Stimulated activated naive CD4-positive, alpha-beta T cell (primary cell): ENCODE measurements at regions not wholly inside any gene's neighbourhood (a gene's known extent, or its start where the extent isn't known, plus 50 kb on each side); places are given as distances from the start of the nearest gene placed in this dataset.
"Not testable (repeated sequence)": the region's sequence is repeated elsewhere in the genome, so short reads cannot be mapped to it uniquely, and the experiment has no call there.

Experiments
- DNase-seq, 6 experiments: peaks; one replicate each; lab custom pipeline; 2025; lab: John Stamatoyannopoulos, UW

DNA sequence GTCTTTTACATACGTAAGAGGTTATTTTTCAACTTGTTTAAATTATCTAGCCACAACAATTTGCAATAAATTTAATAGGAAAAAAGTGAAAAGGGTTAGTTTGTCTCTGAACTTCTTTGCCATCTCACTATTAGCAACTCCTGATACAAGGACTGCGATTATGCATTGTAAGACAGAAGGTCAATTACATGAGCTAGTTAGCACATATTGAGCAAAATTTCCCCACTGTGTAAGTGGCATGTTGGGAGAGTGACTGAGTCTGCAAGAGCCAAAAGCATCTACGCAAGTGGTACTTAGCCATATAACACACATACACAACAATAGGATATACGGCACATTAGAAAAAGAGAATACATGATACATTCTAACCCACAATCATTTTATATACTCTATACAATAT is 927.2 kb downstream of the STPG2 start:
- DNase-seq, result no peak

DNA sequence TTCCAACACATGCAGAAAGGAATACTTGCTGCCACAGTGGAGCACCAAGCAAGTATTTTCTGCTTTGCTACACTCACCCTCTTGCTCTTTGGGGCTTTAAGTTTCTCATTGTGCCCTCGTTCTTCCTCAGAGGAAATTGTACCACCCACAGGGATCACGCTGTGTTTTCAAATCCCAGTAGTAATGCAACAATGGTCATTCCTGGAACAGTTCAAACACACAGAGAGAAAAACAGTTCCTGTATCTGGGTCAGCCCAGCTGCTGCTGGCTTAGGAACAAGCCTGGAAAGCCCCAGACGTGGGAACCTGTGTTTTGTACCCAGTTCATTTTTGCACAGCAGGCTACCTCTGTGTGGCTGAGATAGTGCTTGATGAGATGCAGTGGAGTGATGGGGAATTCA is 907.8 kb downstream of the STPG2 start:
- DNase-seq, result no peak

DNA sequence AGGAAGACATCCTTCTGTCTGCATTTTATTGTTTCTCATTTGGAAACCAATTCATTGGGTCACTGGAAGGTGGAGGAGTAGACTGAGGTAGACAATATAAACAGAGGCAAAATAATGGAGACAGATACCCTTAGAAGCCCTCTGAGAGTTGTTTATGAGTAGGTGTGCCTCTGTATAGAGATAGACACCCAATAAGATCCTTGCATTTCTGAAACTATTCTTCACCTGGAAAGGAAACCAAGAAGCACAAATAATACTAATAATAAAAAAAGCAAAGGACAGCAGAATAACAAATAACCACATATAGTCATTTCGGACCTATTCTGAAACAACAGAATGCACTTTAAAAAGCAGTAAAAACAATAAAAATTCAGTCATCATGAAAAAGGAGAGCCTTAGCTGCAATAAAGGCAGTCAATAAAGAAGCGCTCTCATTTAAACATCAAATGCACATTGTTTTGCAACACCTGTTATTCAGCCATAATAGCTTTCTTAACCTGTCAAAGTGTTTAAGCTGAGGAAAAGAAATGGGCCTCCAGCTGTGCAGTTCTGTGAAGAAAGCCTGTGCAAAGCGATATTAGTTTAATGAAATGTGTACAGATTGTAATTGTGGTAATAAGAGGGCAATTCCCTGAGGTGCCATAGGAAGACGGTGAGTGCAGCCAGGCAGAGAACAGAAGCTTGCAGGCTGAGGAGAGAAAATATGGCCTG is 904.2 kb downstream of the STPG2 start:
- DNase-seq, result no peak

DNA sequence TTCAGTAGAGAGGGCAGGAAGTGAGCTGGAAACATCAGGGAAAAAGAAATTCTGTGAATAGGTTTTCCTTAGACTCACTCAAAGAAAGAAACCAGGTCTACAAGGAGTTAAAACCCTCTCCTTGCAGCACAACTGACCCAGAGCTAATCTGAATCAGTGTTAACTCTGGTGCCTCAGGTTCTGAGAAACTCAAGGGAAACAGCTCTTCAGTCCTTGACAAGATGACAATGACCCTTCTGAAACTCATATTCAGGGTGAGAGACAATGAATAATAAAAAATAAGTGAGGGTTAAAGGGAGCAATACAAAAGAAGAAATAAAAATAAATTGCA is 903.6 kb downstream of the STPG2 start:
- DNase-seq, result no peak

DNA sequence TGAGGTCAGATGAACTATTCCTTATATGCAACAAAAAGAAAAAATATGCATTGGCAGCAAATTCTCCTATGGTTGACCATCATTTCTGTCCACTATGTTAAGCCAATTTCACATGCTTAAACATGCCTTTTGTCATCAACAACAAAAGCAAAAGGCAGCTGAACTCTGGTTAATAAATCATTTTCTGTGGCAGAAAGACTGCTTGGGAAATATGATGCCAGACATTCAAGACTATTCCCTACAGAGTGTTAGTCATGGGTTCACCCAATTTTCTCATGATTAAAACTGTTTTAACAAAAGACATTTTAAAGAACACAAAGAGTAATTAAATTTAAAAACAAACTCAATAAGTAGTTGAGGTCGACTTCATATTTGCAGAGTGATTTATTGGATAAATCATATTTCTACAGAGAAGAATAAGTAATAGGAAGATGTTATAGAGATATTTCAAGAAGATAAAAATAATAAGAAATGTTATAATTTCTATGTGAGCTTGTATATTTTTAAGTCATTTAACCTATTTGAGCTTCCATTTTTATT is 890.6 kb downstream of the STPG2 start:
- no peak for DNase-seq

DNA sequence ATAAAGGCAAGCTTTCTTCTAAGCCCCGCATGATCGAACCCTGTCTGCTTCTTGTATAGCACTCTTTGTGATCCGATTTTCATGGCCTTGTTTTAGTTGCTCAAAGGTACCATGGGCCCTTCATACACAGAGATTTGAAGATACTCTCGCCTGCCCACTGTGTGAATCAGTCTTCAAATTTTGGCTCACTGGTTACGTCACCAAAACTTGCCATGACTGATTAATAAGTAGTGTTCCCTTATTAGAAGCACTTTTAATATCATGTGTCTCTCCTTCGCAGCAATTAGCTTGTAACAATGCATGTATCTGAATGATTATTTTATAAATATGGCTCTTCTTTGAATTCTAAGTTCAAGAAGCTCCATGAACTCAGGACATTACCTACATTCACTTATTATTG is 880.5 kb downstream of the STPG2 start:
- DNase-seq, result no peak

DNA sequence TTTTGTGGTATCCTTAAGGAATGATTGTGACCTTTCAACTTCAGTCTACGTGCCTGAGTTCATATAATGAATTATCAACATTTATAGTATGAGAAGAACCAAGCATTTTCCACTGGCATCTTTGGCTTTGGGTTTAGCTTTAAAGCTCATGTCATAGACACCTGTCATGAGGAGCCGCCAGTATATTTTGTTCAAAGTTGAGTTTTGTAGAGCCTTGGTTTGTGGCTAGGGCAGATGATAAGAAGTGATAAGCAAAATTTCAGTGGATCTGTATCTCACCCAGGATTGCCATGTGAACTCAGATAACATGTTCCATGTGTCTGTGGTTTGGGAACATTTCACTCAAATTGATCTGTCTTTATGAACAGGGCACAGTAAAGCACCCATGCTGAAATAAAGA is 873.2 kb downstream of the STPG2 start:
- no peak for DNase-seq

DNA sequence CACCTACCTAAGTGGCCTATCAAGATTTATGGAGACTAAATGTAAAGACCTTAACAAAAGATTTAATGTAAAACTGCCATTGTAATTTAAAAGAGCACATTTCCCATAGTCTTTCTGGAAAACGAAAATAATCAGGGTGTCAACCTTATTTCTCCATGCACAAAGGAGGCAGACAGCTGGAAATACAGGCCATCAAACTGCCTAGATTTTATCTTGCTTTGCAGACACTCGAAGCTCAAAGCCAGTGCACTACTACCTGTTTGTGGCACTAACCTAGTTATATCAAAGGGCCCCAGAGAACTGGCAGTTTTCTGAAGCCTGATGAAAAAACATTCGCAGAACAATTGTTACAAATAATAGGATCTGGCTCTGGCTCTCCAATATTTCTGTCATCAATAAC is 863.9 kb downstream of the STPG2 start:
- DNase-seq, result no peak

DNA sequence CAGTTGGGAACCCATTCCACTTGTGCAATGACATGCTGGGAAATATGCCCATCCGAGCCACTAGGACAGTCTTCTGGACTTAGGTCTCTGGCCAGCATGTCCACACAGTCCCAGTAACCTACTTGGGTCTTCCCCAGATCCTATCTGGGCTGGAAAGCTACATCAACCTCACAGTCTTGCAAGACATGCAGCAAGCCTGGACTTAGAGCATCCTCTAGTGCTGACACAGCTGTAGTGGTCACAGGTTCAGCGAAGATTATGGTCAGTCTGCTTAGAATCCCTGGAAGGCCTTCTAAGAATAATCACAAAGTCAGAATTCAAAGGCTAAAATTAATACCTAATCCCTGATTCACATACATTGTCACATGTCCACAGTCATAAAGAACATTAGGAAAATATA is 842.7 kb downstream of the STPG2 start:
- no peak for DNase-seq

DNA sequence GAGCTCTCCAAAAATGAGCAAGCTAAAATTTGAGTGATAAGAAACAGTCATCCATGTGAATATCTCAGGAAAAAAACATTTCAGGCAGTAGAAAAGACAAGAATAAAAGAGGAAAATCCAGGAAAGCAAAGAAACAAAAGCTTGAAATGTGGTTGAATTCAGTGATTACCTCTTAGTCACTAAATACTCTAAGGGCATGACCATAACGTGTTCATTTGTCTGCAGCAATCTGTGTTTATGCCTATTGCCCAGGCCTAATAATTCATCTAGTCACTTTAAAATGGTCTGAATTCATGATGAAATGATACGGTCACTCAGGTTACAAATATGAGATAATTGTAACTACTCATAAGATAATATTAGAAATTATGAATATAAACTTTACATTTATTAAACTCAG is 837.9 kb downstream of the STPG2 start:
- DNase-seq, result no peak

DNA sequence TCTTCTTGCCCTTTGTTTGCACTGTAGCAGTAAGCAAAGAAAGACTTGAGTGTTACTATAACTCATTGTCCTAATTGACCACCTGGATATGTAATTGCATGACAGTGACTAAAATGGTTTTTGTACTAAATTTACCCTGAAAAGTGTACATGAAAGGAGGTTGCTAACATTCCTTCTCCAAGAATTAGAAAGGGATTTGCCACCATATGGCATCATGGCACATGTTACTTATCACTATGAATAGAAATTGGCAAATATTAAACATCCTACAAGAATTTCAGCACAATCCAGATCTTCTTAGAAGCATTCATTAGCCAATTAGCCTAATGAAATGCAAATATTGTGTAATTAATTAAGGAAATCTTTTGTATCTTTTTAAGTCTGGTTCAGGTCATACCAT is 834.2 kb downstream of the STPG2 start:
- DNase-seq, result no peak

DNA sequence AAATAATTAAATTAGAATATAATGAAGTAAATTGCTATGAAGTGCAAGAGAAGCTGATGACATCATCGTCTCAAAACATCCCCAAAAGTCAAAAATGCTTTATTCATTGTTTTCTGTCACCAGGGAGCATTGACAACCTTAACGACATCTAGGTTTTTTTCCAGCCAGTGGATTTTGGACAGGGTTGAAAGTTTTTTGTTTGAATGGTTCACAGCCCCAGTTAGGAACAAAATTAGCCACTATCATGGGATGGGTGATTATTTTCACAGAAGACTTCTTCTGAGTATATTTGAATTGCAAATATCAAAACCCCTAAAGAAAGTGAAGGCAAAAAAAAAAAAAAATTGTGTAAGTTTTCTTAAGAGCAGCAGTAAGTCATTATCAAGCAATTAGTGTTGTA is 826.1 kb downstream of the STPG2 start:
- DNase-seq, result no peak

DNA sequence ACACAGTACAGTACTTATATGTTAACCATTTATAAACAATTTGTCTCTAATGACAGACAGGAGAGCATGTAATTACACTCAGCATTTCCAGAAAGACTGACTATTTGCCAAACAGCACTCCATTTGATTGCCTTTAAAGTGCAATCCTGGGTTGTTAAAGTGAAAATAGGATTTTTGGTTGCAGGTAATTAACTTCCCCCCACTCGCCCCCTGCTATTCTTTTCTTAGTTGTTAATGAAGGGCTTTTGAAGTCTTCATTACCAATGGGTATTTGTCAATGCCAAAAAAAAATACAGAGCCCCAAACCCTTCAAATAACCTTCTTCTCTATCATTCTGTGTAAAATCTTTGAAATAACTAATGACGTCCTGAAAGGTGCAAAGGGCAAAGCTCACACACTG is 825.6 kb downstream of the STPG2 start:
- no peak for DNase-seq

DNA sequence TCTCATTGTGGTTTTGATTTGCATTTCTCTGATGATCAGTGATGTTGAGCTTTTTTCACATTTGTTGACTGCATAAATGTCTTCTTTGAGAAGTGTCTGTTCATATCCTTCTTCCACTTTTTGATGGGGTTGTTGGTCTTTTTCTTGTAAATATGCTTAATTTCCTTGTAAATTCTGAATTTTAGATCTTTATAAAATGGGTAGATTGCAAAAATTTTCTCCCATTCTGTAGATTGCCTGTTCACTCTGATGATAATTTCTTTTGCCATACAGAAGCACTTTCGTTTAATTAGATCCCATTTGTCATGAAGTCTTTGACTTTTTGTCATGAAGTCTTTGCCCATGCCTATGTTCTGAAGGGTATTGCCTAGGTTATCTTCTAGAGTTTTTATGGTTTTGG is 817.5 kb downstream of the STPG2 start:
- DNase-seq, result not testable (repeated sequence)

DNA sequence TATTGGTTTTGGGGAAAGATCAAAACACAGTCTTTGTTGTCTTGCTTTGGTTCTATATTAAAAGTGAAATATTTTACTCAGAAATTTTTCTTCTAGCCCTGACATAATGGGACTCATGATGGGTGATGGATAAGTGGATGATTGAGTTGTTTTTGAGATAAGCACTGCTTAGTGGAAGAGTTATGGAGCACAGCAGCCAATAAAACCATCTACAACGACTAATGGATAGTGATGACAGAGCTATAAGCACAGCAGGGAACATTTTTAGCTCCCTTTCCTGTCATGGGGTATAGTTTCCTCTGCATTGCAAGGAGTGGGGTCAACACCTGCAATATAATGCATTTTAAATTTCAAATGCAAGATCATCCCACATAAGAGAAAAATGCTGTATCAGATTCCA is 812.4 kb downstream of the STPG2 start:
- DNase-seq, result no peak

DNA sequence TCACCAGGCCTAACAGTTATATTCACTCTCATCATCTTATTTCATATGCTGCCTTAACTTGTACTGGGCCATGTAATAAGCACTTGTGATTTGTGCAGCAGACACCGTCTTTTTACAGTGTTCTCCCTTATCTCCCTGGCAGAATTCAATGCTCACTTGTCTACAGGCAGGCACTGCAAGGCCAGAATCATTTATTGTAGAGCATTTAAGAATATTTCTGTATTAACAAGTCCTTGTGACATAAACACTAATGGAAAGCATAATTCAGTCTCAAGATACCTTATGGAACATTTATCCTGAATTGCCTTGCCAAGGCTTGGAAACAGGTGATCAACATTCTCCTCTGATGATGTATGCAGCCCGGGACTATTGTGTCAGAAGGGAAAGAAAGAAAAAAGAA is 808.9 kb downstream of the STPG2 start:
- no peak for DNase-seq

DNA sequence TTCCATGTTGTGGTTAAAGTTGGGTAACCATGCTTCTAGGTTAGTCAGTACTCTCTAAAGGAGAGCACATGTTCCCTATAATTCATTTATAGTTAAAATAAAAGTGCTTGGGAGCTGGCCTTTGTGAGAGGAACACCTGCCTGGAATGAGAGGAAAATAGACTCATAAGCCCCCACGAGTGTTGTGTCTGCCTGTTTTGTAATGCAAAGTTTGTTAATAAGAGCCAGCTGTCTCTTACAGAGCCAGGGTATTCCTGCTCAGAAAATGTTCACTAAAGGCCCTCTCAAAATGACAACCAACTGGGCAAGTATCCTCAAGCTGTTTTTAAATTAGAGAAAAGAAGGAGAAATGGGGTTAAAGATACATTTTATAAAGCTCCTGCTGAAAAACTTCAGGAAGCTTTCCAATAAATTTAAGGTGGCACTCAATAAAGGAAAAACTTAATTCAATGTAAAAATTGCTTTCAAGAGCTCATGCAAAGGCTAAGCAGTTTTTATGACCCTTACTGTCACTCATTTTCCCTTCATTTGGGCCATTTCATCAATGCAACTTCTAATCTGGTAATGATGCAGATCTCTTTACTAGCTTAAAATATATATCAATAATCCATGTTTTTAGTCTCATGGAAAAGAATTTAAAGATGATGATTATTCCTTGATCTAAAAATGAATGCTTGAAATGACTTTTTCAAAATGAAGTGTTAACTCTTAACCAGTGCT is 793.6 kb downstream of the STPG2 start:
- DNase-seq, result no peak

DNA sequence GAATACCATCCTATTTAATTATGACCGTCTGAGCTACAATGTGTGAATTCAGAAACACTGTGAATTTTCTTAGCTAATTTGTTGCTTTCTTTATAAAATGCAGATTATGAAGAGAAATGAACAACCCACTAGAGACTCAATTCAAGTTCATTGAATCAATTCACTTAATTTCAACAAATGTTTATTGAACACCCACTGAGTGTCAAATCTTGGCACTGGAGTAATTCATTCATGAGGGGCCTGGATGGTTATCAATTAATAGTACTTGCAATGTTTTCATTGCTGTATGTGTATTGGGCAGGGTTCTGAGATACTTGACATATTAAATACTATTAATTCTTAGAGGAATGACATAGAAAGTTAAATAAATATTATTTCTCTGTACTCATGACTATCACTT is 789.4 kb downstream of the STPG2 start:
- DNase-seq, result no peak

DNA sequence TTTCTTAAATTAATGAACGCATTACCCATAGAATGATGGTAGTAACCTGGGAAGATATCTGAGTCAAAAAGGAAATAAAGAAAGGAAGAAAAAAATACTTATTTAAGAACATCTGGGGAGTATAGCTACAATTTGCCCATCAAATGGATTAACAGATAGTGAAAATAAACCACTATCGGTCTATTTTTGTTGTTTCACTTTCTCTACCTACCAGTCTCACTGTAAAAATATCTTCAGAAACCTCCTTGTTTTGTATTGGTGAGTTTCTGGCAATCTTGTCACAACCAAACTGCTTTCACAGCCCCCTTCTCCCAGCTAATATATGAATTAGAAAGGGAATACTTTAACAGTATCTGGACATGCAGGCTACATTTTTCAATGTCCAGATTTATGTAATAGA is 783.5 kb downstream of the STPG2 start:
- no peak for DNase-seq

DNA sequence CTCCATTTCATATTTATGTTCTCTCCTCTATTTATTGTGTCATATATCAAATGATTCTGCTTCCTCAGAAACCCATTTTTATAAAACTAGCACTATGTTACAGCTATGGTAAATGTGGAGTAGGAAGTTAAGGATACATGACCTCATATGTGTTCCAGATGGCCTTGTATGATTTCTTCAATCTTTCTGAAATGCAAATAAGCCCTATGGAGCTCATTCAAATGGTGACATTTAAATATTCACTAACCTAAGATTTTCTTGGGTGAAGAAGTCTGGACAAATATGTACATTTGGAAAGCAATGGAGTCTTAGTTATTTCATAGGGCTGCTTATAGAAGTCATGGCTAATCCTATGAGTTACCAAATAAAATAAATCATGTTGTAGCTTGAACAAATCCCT is 782.5 kb downstream of the STPG2 start:
- no peak for DNase-seq

DNA sequence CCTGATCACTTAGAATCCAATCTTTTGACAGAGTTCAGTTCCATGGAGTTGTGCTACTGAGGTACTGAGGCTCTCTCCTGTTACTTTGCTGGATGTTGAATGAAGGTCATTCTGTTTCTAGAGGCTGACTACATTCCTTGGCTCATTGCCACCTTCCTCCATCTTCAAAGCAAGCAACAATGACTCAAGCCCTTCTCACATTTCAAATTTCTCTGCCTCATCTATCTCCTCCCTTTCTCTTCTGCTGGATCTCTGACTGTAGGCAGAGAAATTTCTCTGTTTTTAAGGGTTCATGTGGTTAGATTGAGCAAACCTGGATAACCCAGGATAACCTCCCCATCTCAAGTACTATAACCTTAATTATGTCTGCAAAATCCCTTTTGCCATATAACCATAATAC is 775.4 kb downstream of the STPG2 start:
- DNase-seq, result no peak

DNA sequence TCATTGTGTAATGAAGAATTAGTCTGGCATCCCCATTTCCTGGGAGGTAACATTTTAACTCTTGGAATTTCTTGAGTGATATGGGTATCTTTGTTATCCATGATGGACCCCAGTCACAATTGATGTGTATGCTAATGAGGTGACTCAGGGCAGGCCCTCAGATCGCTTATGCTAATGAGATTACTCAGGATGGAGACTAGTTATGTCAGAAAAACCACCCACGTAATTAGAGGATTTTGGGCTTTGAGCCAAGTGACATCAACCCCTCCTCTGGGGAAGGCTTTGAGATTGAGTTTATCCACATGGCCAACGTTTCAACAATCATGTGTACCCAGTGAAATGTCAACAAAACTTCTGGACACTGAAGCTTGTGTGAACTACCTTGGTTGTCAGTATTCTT is 772.7 kb downstream of the STPG2 start:
- no peak for DNase-seq

DNA sequence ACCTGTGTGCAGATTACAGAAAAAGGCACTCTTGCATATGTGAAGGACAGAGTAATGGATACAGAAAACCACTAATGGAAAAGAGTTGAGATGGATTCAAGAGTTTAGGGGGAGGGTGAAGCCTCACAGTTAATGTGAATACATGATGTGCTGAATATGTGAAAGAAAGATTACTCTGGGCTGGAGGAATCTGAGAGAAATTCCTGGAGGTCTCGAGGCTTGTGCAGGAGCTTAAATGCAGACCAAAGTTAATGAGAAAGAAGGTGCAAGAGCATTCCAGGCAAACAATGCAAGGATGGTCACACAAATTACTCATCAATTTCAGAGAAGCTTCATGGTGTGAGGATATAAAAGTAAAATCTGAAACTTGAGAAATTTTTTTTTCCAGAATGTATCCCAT is 768.8 kb downstream of the STPG2 start:
- DNase-seq, result no peak

DNA sequence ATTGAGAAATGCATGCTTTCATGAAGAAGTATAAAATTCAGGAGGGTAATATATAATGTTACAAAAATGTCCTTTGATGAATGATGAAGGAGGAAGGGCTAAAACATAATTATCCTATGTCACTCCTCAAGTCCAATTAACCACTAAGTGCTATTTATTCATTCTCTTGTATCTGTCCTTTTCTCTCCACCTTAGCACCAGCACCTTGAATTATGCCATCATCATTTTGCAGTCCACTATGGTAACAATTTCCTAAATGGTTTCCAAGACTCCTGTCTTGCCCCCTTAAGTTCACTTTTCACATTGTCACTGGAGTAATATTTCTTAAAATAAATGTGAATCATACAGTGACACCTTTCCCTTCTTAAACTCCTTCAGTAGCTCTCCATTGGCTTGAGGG is 756.3 kb downstream of the STPG2 start:
- DNase-seq, result no peak
